Activated T-cell treated with anti-CD3 and anti-CD28 coated beads, Interleukin-2, amount 50 U/mL, for 72 hours (primary cell): ENCODE measurements at regions not wholly inside any gene's neighbourhood (a gene's known extent, or its start where the extent isn't known, plus 50 kb on each side); places are given as distances from the start of the nearest gene placed in this dataset.
A peak's percentile ranks its signal among the peaks of the same experiment; 100 is the strongest.
"Not testable (repeated sequence)": the region's sequence is repeated elsewhere in the genome, so short reads cannot be mapped to it uniquely, and the experiment has no call there.

Experiments
- ATAC-seq, 2 donors: fragments of 150-1000 bp; cut with Tn5 transposase; replicated peaks in 1 of 2; 2 replicates each; pipeline ENCODE4 v1.10.0; 2021; ENCODE audit warnings: moderate library complexity in 2 of 2, mild to moderate bottlenecking in 1 of 2
- DNase-seq, 2 donors: peaks; one replicate each; pipeline ENCODE4 v3.0.0; 2021 to 2022; ENCODE audit warnings: mixed read lengths in 1 of 2
- H3K27ac Mint-ChIP-seq: one replicate; pipeline ENCODE4 v1.8.0; 2022; ENCODE audit warnings: mild to moderate bottlenecking, moderate library complexity, mixed read lengths
- H3K27me3 Mint-ChIP-seq: one replicate; pipeline ENCODE4 v1.8.0; 2022; ENCODE audit warnings: low read depth, mixed read lengths
- H3K36me3 Mint-ChIP-seq, 2 donors: one replicate each; pipeline ENCODE4 v1.8.0; 2022; ENCODE audit warnings: mixed read lengths in 2 of 2, mild to moderate bottlenecking in 1 of 2; ENCODE audit not compliant: insufficient read depth in 2 of 2
- H3K4me1 Mint-ChIP-seq: one replicate; pipeline ENCODE4 v1.8.0; 2022; ENCODE audit warnings: low read depth, mixed read lengths
- H3K4me3 Mint-ChIP-seq, 2 donors: one replicate each; pipeline ENCODE4 v1.8.0; 2022; ENCODE audit warnings: mild to moderate bottlenecking in 2 of 2, mixed read lengths in 2 of 2, moderate library complexity in 2 of 2
- H3K9me3 Mint-ChIP-seq, 2 donors: one replicate each; pipeline ENCODE4 v1.8.0; 2022; ENCODE audit warnings: mixed read lengths in 2 of 2

- Mint-ChIP-seq H3K36me3 (no peaks in the 10 kb centered on the region), H3K9me3 (peaks cover 2 to 3% of the 10 kb centered on the region in 2 donors), H3K27ac (no peak overlapping the region), H3K27me3 (no peaks in the 10 kb centered on the region), H3K4me1 (no peaks in the 10 kb centered on the region), H3K4me3 (no peak overlapping the region)
- ATAC-seq (no peak), DNase-seq (no peak)
Measured at GRCh38 chr11:82404981-82405380, 328.7 kb downstream of the FAM181B start.

DNA sequence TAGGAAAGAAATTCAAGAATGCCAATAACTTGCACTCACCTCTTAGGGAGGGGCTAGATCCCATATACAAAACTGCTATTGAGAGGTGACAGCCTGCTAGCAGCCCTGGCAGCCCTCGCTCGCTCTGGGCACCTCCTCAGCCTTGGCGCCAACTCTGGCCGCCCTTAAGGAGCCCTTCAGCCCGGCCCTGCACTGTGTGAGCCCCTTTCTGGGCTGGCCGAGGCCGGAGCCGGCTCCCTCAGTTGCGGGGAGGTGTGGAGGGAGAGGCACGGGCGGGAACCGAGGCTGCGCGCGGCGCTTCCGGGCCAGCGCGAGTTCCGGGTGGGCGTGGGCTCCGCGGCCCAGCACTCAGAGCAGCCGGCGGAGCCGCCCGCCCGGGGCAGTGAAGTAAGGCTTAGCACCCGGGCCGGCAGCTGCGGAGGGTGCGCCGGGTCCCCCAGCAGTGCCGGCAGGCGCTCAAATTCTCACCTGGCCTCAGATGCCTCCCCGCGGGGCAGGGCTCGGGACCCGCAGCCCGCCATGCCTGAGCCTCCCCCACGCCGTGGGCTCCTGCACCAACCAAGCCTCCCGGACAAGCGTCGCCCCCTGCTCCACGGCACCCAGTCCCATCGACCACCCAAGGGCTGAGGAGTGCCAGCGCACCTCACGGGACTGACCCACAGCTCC, 329.9 kb downstream of the FAM181B start:
- peaks cover 2 to 3% of the 10 kb centered on the region in 2 donors for H3K9me3 Mint-ChIP-seq
- ATAC-seq = no peak
- no peak for DNase-seq
- H3K36me3 Mint-ChIP-seq = no peaks in the 10 kb centered on the region
- H3K27me3 Mint-ChIP-seq = no peaks in the 10 kb centered on the region
- H3K27ac Mint-ChIP-seq = no peak overlapping the region
- no peak overlapping the region for H3K4me3 Mint-ChIP-seq
- H3K4me1 Mint-ChIP-seq = no peaks in the 10 kb centered on the region

- no peaks in the 10 kb centered on the region for H3K4me1 Mint-ChIP-seq
- no peak for DNase-seq
- peaks cover 2 to 8% of the 10 kb centered on the region in 2 donors for H3K9me3 Mint-ChIP-seq
- H3K36me3 Mint-ChIP-seq = no peaks in the 10 kb centered on the region
- no peak for ATAC-seq
- no peak overlapping the region for H3K4me3 Mint-ChIP-seq
- H3K27ac Mint-ChIP-seq = no peak overlapping the region
- H3K27me3 Mint-ChIP-seq = no peaks in the 10 kb centered on the region
Measured at GRCh38 chr11:82398300-82398815, 335.3 kb downstream of the FAM181B start.

GRCh38 chr11:82396639-82397038, 337.0 kb downstream of the FAM181B start:
- H3K4me3 Mint-ChIP-seq, H3K9me3 Mint-ChIP-seq, ATAC-seq, H3K36me3 Mint-ChIP-seq, DNase-seq, H3K27me3 Mint-ChIP-seq, H3K4me1 Mint-ChIP-seq, H3K27ac Mint-ChIP-seq: not testable (repeated sequence)

DNA sequence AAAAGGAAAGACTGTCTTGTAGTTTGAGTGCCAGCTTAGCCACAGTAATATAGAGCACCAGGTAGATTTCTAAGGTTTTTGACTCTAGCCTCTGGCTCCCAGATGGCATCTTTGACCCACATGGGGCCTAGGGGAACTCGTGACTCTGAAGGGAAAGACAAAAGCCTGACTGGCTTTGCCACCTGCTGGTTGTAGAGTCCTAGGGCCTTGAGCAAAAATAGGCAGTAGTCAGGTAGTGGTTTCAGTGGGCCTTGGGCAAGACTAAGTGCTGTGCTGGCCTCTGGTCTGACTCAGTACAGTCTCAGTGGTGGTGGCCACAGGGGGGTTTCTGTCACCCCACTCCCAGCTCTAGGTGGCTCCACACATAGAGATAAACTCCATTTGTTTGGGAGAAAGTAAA, 349.4 kb downstream of the FAM181B start:
- Mint-ChIP-seq H3K27ac (no peak overlapping the region), H3K9me3 (peaks cover 2 to 7% of the 10 kb centered on the region in 2 donors), H3K36me3 (no peaks in the 10 kb centered on the region), H3K4me1 (no peaks in the 10 kb centered on the region), H3K27me3 (no peaks in the 10 kb centered on the region), H3K4me3 (no peak overlapping the region)
- ATAC-seq (no peak), DNase-seq (no peak)

GRCh38 chr11:82373781-82374542, 359.7 kb downstream of the FAM181B start:
- Mint-ChIP-seq H3K27ac (no peak overlapping the region), H3K36me3 (no peaks in the 10 kb centered on the region), H3K27me3 (no peaks in the 10 kb centered on the region), H3K4me3 (no peak overlapping the region), H3K4me1 (no peaks in the 10 kb centered on the region), H3K9me3 (peaks cover 2 to 3% of the 10 kb centered on the region in 2 donors)
- DNase-seq (no peak), ATAC-seq (no peak)

DNA sequence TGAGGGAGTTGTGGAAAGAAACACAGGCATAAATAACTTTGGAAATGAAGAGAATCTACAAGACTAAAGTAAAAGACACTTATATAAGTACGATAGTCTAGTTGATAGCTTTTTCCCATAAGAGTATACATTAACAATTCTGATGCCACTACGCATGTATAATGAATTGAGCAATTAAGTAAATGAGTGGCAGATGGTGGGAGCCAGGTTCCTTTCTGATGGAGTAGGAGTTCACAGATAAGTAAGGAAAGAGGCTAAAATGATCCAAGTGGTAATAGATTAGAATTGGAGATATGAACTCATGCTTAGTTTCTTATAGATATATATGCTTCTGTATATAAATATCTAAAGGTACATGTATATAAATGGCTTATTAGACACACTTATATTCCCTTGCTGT, 368.3 kb downstream of the FAM181B start:
- no peak for ATAC-seq
- H3K9me3 Mint-ChIP-seq = peaks cover 0 to 2% of the 10 kb centered on the region in 2 donors
- no peaks in the 10 kb centered on the region for H3K4me1 Mint-ChIP-seq
- no peaks in the 10 kb centered on the region for H3K27me3 Mint-ChIP-seq
- H3K27ac Mint-ChIP-seq = no peak overlapping the region
- no peak for DNase-seq
- H3K36me3 Mint-ChIP-seq = no peaks in the 10 kb centered on the region
- H3K4me3 Mint-ChIP-seq = no peak overlapping the region

DNA sequence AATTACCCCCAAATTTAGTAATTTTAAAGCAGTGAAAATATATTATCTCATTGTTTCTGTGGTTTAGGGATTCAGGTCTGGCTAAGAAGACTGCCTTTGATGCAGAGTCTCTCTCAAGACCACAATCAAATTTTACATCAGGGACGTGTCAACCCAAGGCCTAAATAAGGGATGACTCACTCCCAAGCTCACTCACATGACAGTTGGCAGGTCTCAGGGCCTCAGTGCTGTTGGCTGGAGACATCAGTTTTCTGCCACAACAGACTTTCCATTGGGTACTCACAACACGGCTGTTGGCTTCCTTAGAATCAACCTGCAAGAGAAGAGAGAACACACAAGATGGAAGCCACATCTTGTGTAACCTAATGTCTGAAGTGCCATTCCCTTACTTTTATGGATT, 377.3 kb downstream of the FAM181B start:
- Mint-ChIP-seq H3K27ac (no peak overlapping the region), H3K36me3 (no peaks in the 10 kb centered on the region), H3K4me3 (no peak overlapping the region), H3K27me3 (no peaks in the 10 kb centered on the region), H3K4me1 (no peaks in the 10 kb centered on the region), H3K9me3 (peaks cover 1 to 2% of the 10 kb centered on the region in 2 donors)
- DNase-seq (no peak), ATAC-seq (no peak)

- H3K9me3 Mint-ChIP-seq = peaks cover 2% of the 10 kb centered on the region in 2 donors
- H3K4me3 Mint-ChIP-seq = no peak overlapping the region
- DNase-seq = no peak
- H3K4me1 Mint-ChIP-seq = no peaks in the 10 kb centered on the region
- no peak for ATAC-seq
- no peaks in the 10 kb centered on the region for H3K27me3 Mint-ChIP-seq
- H3K36me3 Mint-ChIP-seq = no peaks in the 10 kb centered on the region
- no peak overlapping the region for H3K27ac Mint-ChIP-seq
Measured at GRCh38 chr11:82355313-82355823, 378.3 kb downstream of the FAM181B start.

GRCh38 chr11:82326853-82327252, 406.8 kb downstream of the FAM181B start:
- DNase-seq (no peak), ATAC-seq (no peak)
- Mint-ChIP-seq H3K4me1 (no peaks in the 10 kb centered on the region), H3K27ac (no peak overlapping the region), H3K27me3 (no peaks in the 10 kb centered on the region), H3K4me3 (no peak overlapping the region), H3K36me3 (no peaks in the 10 kb centered on the region), H3K9me3 (no peaks in the 10 kb centered on the region)

GRCh38 chr11:82321206-82321605, 412.5 kb downstream of the FAM181B start:
- Mint-ChIP-seq H3K27ac (no peak overlapping the region), H3K4me3 (no peak overlapping the region), H3K36me3 (no peaks in the 10 kb centered on the region), H3K4me1 (no peaks in the 10 kb centered on the region), H3K9me3 (peaks cover 0 to 7% of the 10 kb centered on the region in 2 donors), H3K27me3 (no peaks in the 10 kb centered on the region)
- ATAC-seq (no peak), DNase-seq (no peak)

DNA sequence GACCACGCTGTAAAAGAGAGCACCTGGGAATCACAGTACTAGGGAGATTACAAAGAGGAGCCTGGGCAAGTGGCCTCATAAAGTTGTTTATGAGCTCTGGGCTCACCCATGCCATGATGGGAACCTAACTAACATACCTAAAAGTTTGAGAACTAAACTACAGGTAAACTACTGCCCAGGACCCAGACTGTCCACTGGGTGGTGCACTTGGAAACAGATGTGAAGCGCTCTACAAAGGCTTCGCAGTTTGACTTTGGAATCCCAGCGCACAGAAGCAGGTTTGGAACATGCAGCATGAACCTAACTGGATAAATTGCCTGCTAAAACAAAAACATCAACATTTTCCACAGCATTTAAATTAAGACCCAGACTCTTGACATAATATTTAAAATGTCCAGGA, 418.6 kb downstream of the FAM181B start:
- no peak overlapping the region for H3K27ac Mint-ChIP-seq
- DNase-seq (peak in 1 of 2 donors; percentile 2), ATAC-seq (no peak)
- H3K4me1 Mint-ChIP-seq = no peaks in the 10 kb centered on the region
- H3K4me3 Mint-ChIP-seq = no peak overlapping the region
- no peaks in the 10 kb centered on the region for H3K27me3 Mint-ChIP-seq
- peaks cover 0 to 9% of the 10 kb centered on the region in 2 donors for H3K9me3 Mint-ChIP-seq
- no peaks in the 10 kb centered on the region for H3K36me3 Mint-ChIP-seq

DNA sequence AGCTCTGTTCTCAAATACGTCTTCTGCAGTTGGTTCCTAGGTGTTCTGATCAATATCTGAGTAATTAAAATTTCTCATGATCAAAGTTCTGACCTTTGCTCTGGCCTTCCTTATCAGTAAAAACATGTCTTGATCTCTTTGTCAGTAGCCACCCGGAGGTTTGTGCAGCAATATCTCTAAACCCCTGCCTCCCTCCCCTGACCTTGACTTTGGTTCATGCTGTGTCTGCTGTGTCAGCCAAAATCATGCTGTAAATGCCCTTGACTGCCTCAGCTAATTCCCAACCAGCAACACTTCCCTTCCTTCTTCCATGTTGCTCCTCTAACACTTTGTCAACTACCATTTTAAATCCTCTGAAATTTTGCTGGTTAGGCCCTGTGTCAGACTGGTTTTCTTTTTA, 424.7 kb downstream of the FAM181B start:
- H3K36me3 Mint-ChIP-seq = no peaks in the 10 kb centered on the region
- H3K27ac Mint-ChIP-seq = no peak overlapping the region
- H3K4me1 Mint-ChIP-seq = no peaks in the 10 kb centered on the region
- ATAC-seq = no peak
- no peak for DNase-seq
- H3K4me3 Mint-ChIP-seq = no peak overlapping the region
- no peaks in the 10 kb centered on the region for H3K27me3 Mint-ChIP-seq
- peaks cover 0 to 4% of the 10 kb centered on the region in 2 donors for H3K9me3 Mint-ChIP-seq
